Right lobe of liver (tissue), 6 donors: ENCODE measurements at regions not wholly inside any gene's neighbourhood (a gene's known extent, or its start where the extent isn't known, plus 50 kb on each side); places are given as distances from the start of the nearest gene placed in this dataset.

Experiments used
- ATAC-seq, 4 donors: fragments of 200-7000 bp; cut with Tn5 transposase; one replicate each; pipeline ENCODE4 v1.9.1; 2020; ENCODE audit warnings: mild to moderate bottlenecking in 4 of 4, moderate library complexity in 4 of 4
- DNase-seq, 3 donors: peaks; one replicate each; pipeline ENCODE4 v3.0.0-alpha.2; 2020
- H3K27ac ChIP-seq, 3 donors: fragments of 200-600 bp; one replicate each; pipeline ENCODE4 v1.8.0; 2022
- H3K27me3 ChIP-seq, 2 donors: fragments of 200-600 bp; one replicate each; pipeline ENCODE4 v1.8.0; 2022
- H3K36me3 ChIP-seq, 4 donors: fragments of 200-600 bp; sonication (generic) in 1 of 4; one replicate each; pipeline versions ENCODE4 v1.5.1 to v1.8.0; 2017 to 2022; ENCODE audit warnings: control low read depth in 1 of 4
- H3K4me1 ChIP-seq, 4 donors: fragments of 200-600 bp; sonication (generic) in 1 of 4; one replicate each; pipeline versions ENCODE4 v1.5.1 to v1.8.0; 2017 to 2022; ENCODE audit warnings: control low read depth in 1 of 4
- H3K4me3 ChIP-seq, 3 donors: fragments of 200-600 bp; one replicate each; pipeline ENCODE4 v1.8.0; 2022
- H3K9me3 ChIP-seq, 4 donors: fragments of 200-600 bp; sonication (generic) in 1 of 4; one replicate each; pipeline versions ENCODE4 v1.5.1 to v1.8.0; 2017 to 2022; ENCODE audit warnings: control low read depth in 1 of 4
- POLR2A ChIP-seq: fragments of 450-650 bp; IDR thresholded peaks from one replicate; pipeline ENCODE4 v1.6.1; 2017; ENCODE audit warnings: antibody characterized with exemption, mild to moderate bottlenecking
- WGBS: methylation state at CpG from one replicate; pipeline ENCODE4 v1.1.6; 2018; ENCODE audit warnings: low coverage, low lambda C conversion rate; ENCODE audit not compliant: insufficient coverage; ENCODE audit errors: missing lambda C conversion rate; 5-methylcytosine and 5-hydroxymethylcytosine counted together
- intact Hi-C, 2 donors: fragments of 100-400 bp; cut with DNase I; formaldehyde crosslinking; loops; one replicate each; pipeline versions ENCODE4 v1.11.2 to v1.14.1; 2022
- TF ChIP-seq, protein P1 (sequence below), 4 donors: fragments of 200-600 bp in 3 of 4; fragments of 450-650 bp in 1 of 4; IDR thresholded peaks; one replicate each; pipeline versions ENCODE4 v1.5.1 to v1.8.0; 2016 to 2022; ENCODE audit warnings: antibody characterized with exemption in 4 of 4, mild to moderate bottlenecking in 2 of 4
- donor health status: DM: no; HTN: yes; CAD: no.
- donor health status: DM: no; HTN: no; CAD: no.
- donor health status: DM: no; HTN: no; CAD: no.
- donor health status: DM: no; HTN: yes; CAD: no.
- donor health status: DM: no; HTN: yes; CAD: no.

DNA sequence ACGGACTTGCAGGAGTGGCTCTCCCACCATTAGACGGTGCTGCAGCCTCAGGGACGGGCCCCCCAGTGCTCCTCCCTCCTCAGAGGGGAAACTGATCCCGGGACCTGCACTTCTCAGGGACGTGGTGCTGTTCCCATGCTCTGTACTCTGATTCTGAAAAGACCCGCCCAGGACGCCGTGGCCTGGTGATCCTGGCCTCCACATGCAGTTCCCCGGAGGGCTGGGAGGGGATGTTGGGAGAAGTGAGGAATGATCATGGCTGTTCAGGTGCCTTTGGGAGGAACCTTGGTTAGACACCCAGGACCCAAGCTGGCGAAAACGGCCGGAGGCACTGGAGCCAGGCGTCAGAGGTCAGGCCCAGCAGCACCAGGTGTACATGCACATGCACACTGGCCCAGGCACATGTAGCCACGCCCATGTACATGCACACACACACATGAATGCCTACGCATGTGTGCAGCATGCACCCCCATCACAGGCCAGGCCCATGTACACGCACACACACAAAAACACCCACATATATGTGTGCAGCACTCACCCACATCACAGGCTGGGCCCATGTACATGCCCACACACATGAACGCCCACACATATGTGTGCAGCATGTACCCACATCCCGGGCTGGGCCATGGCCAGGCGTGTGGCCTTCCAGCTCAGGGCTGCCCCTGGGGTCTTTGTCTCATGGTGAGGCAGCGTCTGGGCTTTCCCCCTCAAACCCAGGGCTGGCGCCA is 52.6 kb upstream of the DACT2 start:
- Histone ChIP-seq H3K27me3 (no peaks in the 10 kb centered on the region), H3K4me1 (no peaks in the 10 kb centered on the region), H3K36me3 (no peaks in the 10 kb centered on the region), H3K27ac (no peak overlapping the region), H3K4me3 (no peak overlapping the region), H3K9me3 (no peaks in the 10 kb centered on the region)
- ATAC-seq (no peak), DNase-seq (no peak)
- 87% methylated on average over 3 of the region's 21 CpGs for WGBS
- intact Hi-C loops = loop anchor here in 1 of 2 donors (5.0 kb wide), 1 partner anchor 515 kb away; no protein-coding TSS in a partner anchor
- no peak for TF ChIP-seq POLR2A
- TF ChIP-seq, protein P1, sequence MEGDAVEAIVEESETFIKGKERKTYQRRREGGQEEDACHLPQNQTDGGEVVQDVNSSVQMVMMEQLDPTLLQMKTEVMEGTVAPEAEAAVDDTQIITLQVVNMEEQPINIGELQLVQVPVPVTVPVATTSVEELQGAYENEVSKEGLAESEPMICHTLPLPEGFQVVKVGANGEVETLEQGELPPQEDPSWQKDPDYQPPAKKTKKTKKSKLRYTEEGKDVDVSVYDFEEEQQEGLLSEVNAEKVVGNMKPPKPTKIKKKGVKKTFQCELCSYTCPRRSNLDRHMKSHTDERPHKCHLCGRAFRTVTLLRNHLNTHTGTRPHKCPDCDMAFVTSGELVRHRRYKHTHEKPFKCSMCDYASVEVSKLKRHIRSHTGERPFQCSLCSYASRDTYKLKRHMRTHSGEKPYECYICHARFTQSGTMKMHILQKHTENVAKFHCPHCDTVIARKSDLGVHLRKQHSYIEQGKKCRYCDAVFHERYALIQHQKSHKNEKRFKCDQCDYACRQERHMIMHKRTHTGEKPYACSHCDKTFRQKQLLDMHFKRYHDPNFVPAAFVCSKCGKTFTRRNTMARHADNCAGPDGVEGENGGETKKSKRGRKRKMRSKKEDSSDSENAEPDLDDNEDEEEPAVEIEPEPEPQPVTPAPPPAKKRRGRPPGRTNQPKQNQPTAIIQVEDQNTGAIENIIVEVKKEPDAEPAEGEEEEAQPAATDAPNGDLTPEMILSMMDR (IDR thresholded peaks at IDR 0.05) = no peak

DNA sequence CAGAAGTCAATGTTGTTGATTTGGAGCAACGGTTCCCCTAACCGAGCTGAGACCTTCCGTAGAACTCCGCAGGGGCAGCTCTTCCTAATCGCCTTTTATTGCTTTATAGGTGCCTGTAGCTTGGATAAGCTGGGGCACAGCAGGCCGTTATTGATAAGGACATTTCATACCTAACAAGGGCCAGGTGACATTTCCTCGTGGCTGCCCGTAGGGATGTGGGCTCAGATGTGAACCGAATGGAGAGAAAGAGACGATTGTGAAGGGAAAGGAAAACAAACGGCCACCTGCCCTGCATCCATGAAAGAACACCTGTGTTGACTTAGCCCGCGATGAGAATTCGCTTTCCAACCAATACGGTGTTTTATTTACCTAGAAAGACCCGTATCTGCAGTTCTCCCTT is 53.3 kb upstream of the DACT2 start:
- Histone ChIP-seq H3K27ac (no peak overlapping the region), H3K27me3 (no peaks in the 10 kb centered on the region), H3K4me1 (no peaks in the 10 kb centered on the region), H3K36me3 (no peaks in the 10 kb centered on the region), H3K4me3 (no peak overlapping the region), H3K9me3 (no peaks in the 10 kb centered on the region)
- 63% methylated on average over 13 of the region's 16 CpGs for WGBS
- intact Hi-C loops = loop anchor here in 1 of 2 donors (5.0 kb wide), 1 partner anchor 514 kb away; no protein-coding TSS in a partner anchor
- no peak for DNase-seq
- TF ChIP-seq POLR2A = no peak
- no peak for ATAC-seq

DNA sequence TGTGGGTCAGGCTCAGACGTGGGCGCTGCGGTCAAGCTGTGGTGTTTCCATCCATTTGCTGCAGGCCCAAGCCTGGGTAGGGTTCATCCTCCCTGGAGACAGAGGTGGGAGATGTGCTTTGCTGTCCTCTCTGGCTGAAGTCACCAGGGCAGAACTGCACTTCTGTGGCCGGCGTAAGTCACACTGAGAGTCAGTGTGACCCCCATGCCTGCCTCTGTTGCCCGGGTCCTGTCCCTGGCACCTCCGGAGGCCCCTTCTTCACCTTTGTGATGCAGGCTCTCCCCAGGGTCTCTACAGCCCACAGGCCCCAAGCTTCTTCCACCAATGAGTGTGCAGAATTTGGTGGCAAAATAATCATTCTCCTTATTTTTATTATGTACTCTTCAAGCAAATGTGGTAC is 53.8 kb upstream of the DACT2 start:
- no peaks in the 10 kb centered on the region for H3K27me3 ChIP-seq
- TF ChIP-seq POLR2A = no peak
- TF ChIP-seq, protein P1 (IDR thresholded peaks at IDR 0.05) = no peak
- H3K27ac ChIP-seq = no peak overlapping the region
- ATAC-seq (no peak), DNase-seq (no peak)
- H3K36me3 ChIP-seq = no peaks in the 10 kb centered on the region
- no peaks in the 10 kb centered on the region for H3K4me1 ChIP-seq
- intact Hi-C loops = loop anchor here in 1 of 2 donors (5.0 kb wide), 1 partner anchor 514 kb away; no protein-coding TSS in a partner anchor
- 76% methylated on average over 3 of the region's 7 CpGs for WGBS
- H3K9me3 ChIP-seq = no peaks in the 10 kb centered on the region
- H3K4me3 ChIP-seq = no peak overlapping the region

DNA sequence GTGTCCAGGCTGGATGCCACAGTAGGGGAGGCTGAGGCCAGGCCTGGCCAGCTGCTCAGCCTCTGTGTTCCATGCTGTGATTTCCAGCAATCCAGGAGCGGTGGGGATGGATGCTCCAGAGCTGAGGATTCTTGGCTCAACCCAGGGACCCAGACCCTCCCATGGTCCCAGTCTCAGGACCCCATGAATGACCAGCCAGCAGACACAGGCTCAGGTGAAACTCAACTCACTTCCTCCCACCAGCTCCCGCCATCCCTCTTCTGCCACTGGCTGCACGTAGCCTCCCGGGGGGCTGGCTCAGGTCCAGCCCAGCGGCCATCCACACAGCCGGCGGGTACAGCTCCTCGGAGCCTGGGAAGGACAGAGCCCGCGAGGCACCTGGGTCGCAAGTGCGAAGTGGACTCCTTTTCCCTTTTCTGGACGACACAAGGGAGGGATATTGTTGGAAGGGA is 54.5 kb upstream of the DACT2 start:
- DNase-seq = no peak
- intact Hi-C loops = loop anchor here in 1 of 2 donors (5.0 kb wide), 1 partner anchor 513 kb away; no protein-coding TSS in a partner anchor
- H3K27ac ChIP-seq = no peak overlapping the region

More for the DNA sequence above, 54.5 kb upstream of the DACT2 start:
- H3K9me3 ChIP-seq = no peaks in the 10 kb centered on the region
- no peaks in the 10 kb centered on the region for H3K4me1 ChIP-seq
- ATAC-seq = no peak
- no peaks in the 10 kb centered on the region for H3K36me3 ChIP-seq
- whole genome bisulfite sequencing = 90% methylated on average over 6 of the region's 13 CpGs
- TF ChIP-seq, protein P1 (IDR thresholded peaks at IDR 0.05) = no peak
- TF ChIP-seq POLR2A = no peak
- no peaks in the 10 kb centered on the region for H3K27me3 ChIP-seq
- H3K4me3 ChIP-seq = no peak overlapping the region
